Endodermal cell (in vitro differentiated cells): ENCODE measurements at regions not wholly inside any gene's neighbourhood (a gene's known extent, or its start where the extent isn't known, plus 50 kb on each side); places are given as distances from the start of the nearest gene placed in this dataset.

Source experiments
- DNase-seq: peaks from one replicate; pipeline ENCODE4 v3.0.0-alpha.2; 2017
- H3K27ac ChIP-seq: 2 replicates; pipeline ENCODE4 v1.5.1; 2013; ENCODE audit warnings: mild to moderate bottlenecking, low read depth, low read length, moderate library complexity
- H3K27me3 ChIP-seq: 2 replicates; pipeline ENCODE4 v1.6.1; 2013; ENCODE audit warnings: mild to moderate bottlenecking, low read length, moderate library complexity; ENCODE audit not compliant: insufficient read depth, control insufficient read depth, poor library complexity, severe bottlenecking
- H3K36me3 ChIP-seq: 2 replicates; pipeline ENCODE4 v1.7.0; 2013; ENCODE audit warnings: mild to moderate bottlenecking, low read length, moderate library complexity; ENCODE audit not compliant: control insufficient read depth, insufficient read depth
- H3K4me1 ChIP-seq: one replicate; pipeline ENCODE4 v1.7.0; 2013; ENCODE audit warnings: low read length; ENCODE audit not compliant: control insufficient read depth, insufficient read depth
- H3K4me3 ChIP-seq: 2 replicates; pipeline ENCODE4 v1.5.1; 2013; ENCODE audit warnings: mild to moderate bottlenecking, low read length, moderate library complexity
- H3K9ac ChIP-seq: 2 replicates; pipeline ENCODE4 v1.6.1; 2013; ENCODE audit warnings: mild to moderate bottlenecking, low read length, moderate library complexity; ENCODE audit not compliant: poor library complexity, severe bottlenecking; ENCODE audit errors: extremely low read depth
- H3K9me3 ChIP-seq: 2 replicates; pipeline ENCODE4 v1.6.1; 2013; ENCODE audit warnings: mild to moderate bottlenecking, low read length, moderate library complexity; ENCODE audit not compliant: control insufficient read depth
- H3K27ac Mint-ChIP-seq: 2 replicates; pipeline ENCODE4 v1.8.0; 2020; ENCODE audit warnings: mixed read lengths
- H3K27me3 Mint-ChIP-seq: 2 replicates; pipeline ENCODE4 v1.8.0; 2021; ENCODE audit warnings: mild to moderate bottlenecking, mixed read lengths; ENCODE audit not compliant: insufficient read depth
- H3K36me3 Mint-ChIP-seq: 2 replicates; pipeline ENCODE4 v1.8.0; 2020; ENCODE audit warnings: low read depth, mixed read lengths
- H3K4me1 Mint-ChIP-seq: 2 replicates; pipeline ENCODE4 v1.8.0; 2020; ENCODE audit warnings: mixed read lengths
- H3K4me3 Mint-ChIP-seq: 2 replicates; pipeline ENCODE4 v1.8.0; 2020; ENCODE audit warnings: mild to moderate bottlenecking, moderate library complexity, mixed read lengths
- H3K9me3 Mint-ChIP-seq: 2 replicates; pipeline ENCODE4 v1.8.0; 2020; ENCODE audit warnings: mild to moderate bottlenecking, mixed read lengths
- WGBS, 2 experiments: methylation state at CpG; one replicate each; pipeline versions ENCODE4 v1.1.5 to v1.1.7; 2013; ENCODE audit warnings: missing lambda C conversion rate in 2 of 2, mixed read lengths in 1 of 2; ENCODE audit not compliant: insufficient coverage in 1 of 2, insufficient read length in 1 of 2; 5-methylcytosine and 5-hydroxymethylcytosine counted together
- TF ChIP-seq, protein P1 (sequence below): fragments of 200-600 bp; sonication (generic); conservative IDR thresholded peaks from 2 replicates; pipeline ENCODE4 v1.5.0; 2021; ENCODE audit warnings: antibody characterized with exemption, mild to moderate bottlenecking

DNA sequence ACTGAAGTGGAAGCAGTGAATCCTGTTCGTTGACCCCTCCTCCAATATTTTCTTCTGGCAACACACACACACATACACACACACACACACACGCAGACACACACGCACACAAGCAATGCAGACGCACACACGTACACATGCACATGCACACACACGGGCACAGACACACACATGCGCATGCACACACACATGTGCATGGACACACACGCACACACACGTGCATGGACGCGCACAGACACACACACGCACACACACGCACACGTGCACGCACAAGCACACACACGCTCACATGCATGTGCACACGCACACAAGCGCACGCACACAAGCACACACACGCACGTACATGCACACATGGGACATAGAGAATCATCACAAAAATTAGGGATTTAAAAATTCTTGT lies 488.2 kb upstream of the TPK1 start:
- no peak overlapping the region for H3K27ac Mint-ChIP-seq
- H3K4me3 Mint-ChIP-seq = no peak overlapping the region
- no peaks in the 10 kb centered on the region for H3K4me1 ChIP-seq
- H3K9me3 Mint-ChIP-seq = no peaks in the 10 kb centered on the region
- no peaks in the 10 kb centered on the region for H3K36me3 Mint-ChIP-seq
- no peak overlapping the region for H3K4me3 ChIP-seq
- H3K27me3 ChIP-seq = no peaks in the 10 kb centered on the region
- H3K9me3 ChIP-seq = no peaks in the 10 kb centered on the region
- WGBS, 2 experiments = 94 to 95% methylated on average over 14 to 21 of the region's 21 CpGs
- DNase-seq = no peak
- no peaks in the 10 kb centered on the region for H3K4me1 Mint-ChIP-seq
- no peaks in the 10 kb centered on the region for H3K27me3 Mint-ChIP-seq
- H3K9ac ChIP-seq = no peak overlapping the region
- no peaks in the 10 kb centered on the region for H3K36me3 ChIP-seq
- TF ChIP-seq, protein P1, sequence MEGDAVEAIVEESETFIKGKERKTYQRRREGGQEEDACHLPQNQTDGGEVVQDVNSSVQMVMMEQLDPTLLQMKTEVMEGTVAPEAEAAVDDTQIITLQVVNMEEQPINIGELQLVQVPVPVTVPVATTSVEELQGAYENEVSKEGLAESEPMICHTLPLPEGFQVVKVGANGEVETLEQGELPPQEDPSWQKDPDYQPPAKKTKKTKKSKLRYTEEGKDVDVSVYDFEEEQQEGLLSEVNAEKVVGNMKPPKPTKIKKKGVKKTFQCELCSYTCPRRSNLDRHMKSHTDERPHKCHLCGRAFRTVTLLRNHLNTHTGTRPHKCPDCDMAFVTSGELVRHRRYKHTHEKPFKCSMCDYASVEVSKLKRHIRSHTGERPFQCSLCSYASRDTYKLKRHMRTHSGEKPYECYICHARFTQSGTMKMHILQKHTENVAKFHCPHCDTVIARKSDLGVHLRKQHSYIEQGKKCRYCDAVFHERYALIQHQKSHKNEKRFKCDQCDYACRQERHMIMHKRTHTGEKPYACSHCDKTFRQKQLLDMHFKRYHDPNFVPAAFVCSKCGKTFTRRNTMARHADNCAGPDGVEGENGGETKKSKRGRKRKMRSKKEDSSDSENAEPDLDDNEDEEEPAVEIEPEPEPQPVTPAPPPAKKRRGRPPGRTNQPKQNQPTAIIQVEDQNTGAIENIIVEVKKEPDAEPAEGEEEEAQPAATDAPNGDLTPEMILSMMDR = no peak
- H3K27ac ChIP-seq = no peak overlapping the region

DNA sequence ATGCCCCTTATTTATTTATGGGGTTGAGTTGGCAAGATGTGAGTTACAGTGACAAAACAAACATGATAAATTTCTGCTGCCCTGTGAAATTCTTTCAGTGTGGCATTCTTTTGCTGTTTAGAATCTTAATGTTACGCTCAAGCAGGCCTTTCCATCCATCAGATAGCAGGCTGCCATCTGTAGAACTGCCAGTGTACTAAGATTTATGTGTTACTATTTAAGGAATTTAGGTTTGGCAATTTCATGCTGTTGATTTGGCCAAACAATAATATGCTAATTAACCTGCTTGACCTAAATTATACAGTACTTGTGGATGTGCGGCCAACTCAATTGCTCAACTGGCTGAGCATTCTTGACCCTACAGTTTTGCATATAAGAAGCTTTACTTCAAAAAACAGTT lies 477.7 kb upstream of the TPK1 start:
- Histone ChIP-seq H3K9me3 (no peaks in the 10 kb centered on the region), H3K9ac (no peak overlapping the region), H3K4me1 (no peaks in the 10 kb centered on the region), H3K27me3 (no peaks in the 10 kb centered on the region), H3K36me3 (no peaks in the 10 kb centered on the region), H3K4me3 (no peak overlapping the region), H3K27ac (no peak overlapping the region)
- no peak for DNase-seq
- no peak overlapping the region for H3K4me3 Mint-ChIP-seq
- TF ChIP-seq, protein P1 = no peak
- no peak overlapping the region for H3K27ac Mint-ChIP-seq
- H3K9me3 Mint-ChIP-seq = peaks cover 11% of the 10 kb centered on the region
- H3K36me3 Mint-ChIP-seq = no peaks in the 10 kb centered on the region
- H3K27me3 Mint-ChIP-seq = no peaks in the 10 kb centered on the region
- H3K4me1 Mint-ChIP-seq = no peaks in the 10 kb centered on the region
- WGBS, 2 experiments = 57 to 91% methylated on average over 1 to 2 of the region's 2 CpGs

DNA sequence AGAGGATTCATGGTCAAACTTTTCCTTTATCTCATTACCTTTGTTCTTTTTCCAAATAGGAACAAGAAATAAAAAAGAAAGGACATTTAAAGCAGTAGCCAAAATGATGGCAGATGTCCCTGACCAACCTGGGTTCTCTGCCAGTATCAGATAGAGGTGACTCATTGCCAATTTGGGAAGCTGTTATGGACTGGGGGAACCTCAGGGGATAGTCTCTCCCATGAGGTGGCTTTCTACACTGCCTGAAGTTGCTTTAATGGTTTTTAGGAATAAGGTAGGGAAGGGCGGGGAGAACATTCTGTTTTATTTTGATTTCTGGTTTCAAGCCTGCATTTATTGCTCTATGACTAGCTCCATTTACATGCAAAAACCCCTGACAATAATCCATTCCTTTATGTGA lies 457.9 kb upstream of the TPK1 start:
- Mint-ChIP-seq H3K36me3 (no peaks in the 10 kb centered on the region), H3K9me3 (no peaks in the 10 kb centered on the region), H3K27me3 (no peaks in the 10 kb centered on the region), H3K4me1 (no peaks in the 10 kb centered on the region), H3K27ac (no peak overlapping the region), H3K4me3 (no peak overlapping the region)
- TF ChIP-seq, protein P1 = no peak
- DNase-seq = no peak
- H3K27ac ChIP-seq = no peak overlapping the region
- no peaks in the 10 kb centered on the region for H3K36me3 ChIP-seq
- no peak overlapping the region for H3K4me3 ChIP-seq
- H3K27me3 ChIP-seq = no peaks in the 10 kb centered on the region
- H3K9me3 ChIP-seq = no peaks in the 10 kb centered on the region
- H3K4me1 ChIP-seq = no peaks in the 10 kb centered on the region
- WGBS, 2 experiments = 83% methylated on average over 1 of the region's 1 CpG; no CpG with 5 or more reads in 1 of the 2 experiments
- no peak overlapping the region for H3K9ac ChIP-seq
